ENCODE measurements at regions not wholly inside any gene's neighbourhood (a gene's known extent, or its start where the extent isn't known, plus 50 kb on each side); places are given as distances from the start of the nearest gene placed in this dataset.

GRCh38 chr1:208413006-208413405 lies 168.8 kb upstream of the PLXNA2 start:
- Histone ChIP-seq H3K27ac (ENCODE audit: extremely low read depth, low read depth, low read length) (no peak overlapping the region), H3K4me3 (ENCODE audit: low read depth, low read length) (no peak overlapping the region), H3K4me1 (ENCODE audit: control insufficient read depth, insufficient read depth, low read length) (no peaks in the 10 kb centered on the region), H3K9me3 (ENCODE audit: control insufficient read depth, insufficient read depth, low read depth, low read length) (no peaks in the 10 kb centered on the region), H3K36me3 (ENCODE audit: control insufficient read depth in 2 of 2, insufficient read depth in 1 of 2, low read length in 2 of 2) (no peaks in the 10 kb centered on the region)
- ChIA-PET CTCF (interaction anchor here (0.6 kb wide), 2 partner anchors 151 to 1153 kb away, joined by 3 read pairs; no protein-coding TSS in a partner anchor), POLR2A (no interaction called here)
- TF ChIP-seq ZNF133 (tag by site-specific recombination; IDR thresholded peaks at IDR 0.05) (no peak), ZNF501 (tag by site-specific recombination; IDR thresholded peaks at IDR 0.05) (no peak), ZNF280C (tag by site-specific recombination; IDR thresholded peaks at IDR 0.05) (no peak), ZNF514 (tag by site-specific recombination; IDR thresholded peaks at IDR 0.05) (no peak), ZNF112 (tag by site-specific recombination; IDR thresholded peaks at IDR 0.05) (no peak), GFI1B (tag by site-specific recombination; IDR thresholded peaks at IDR 0.05) (no peak), ZNF624 (tag by site-specific recombination; IDR thresholded peaks at IDR 0.05) (no peak), ZNF580 (tag by site-specific recombination; IDR thresholded peaks at IDR 0.05) (no peak)

GRCh38 chr1:208418667-208419066 lies 174.5 kb upstream of the PLXNA2 start:
- no peaks in the 10 kb centered on the region for H3K36me3 ChIP-seq (ENCODE audit: control insufficient read depth in 2 of 2, insufficient read depth in 1 of 2, low read length in 2 of 2)
- H3K4me3 ChIP-seq (ENCODE audit: low read depth, low read length), result no peak overlapping the region
- POLR2A ChIA-PET, result no interaction called here
- CTCF ChIA-PET, result interaction anchor here (0.7 kb wide), 1 partner anchor 92 kb away, joined by 3 read pairs; no protein-coding TSS in a partner anchor
- H3K27ac ChIP-seq (ENCODE audit: extremely low read depth, low read depth, low read length), result no peak overlapping the region
- H3K4me1 ChIP-seq (ENCODE audit: control insufficient read depth, insufficient read depth, low read length), result no peaks in the 10 kb centered on the region
- no peaks in the 10 kb centered on the region for H3K9me3 ChIP-seq (ENCODE audit: control insufficient read depth, insufficient read depth, low read depth, low read length)
- TF ChIP-seq ZNF473 (tag by site-specific recombination; IDR thresholded peaks at IDR 0.05), result no peak
- TF ChIP-seq ZNF280D (tag by site-specific recombination; IDR thresholded peaks at IDR 0.05), result no peak
- TF ChIP-seq SP7 (tag by site-specific recombination; IDR thresholded peaks at IDR 0.05), result no peak
- no peak for TF ChIP-seq ZEB2 (tag by site-specific recombination; IDR thresholded peaks at IDR 0.05)
- no peak for TF ChIP-seq HIC1 (tag by site-specific recombination; IDR thresholded peaks at IDR 0.05)
- TF ChIP-seq ZNF692 (tag by site-specific recombination; IDR thresholded peaks at IDR 0.05), result no peak
- no peak for TF ChIP-seq GLI4 (tag by site-specific recombination; IDR thresholded peaks at IDR 0.05)
- TF ChIP-seq ZNF366 (tag by site-specific recombination; conservative IDR thresholded peaks at IDR 0.05), result no peak
- no peak for TF ChIP-seq ZNF776 (tag by site-specific recombination; IDR thresholded peaks at IDR 0.05; ENCODE audit: borderline replicate concordance)
- no peak for TF ChIP-seq PBX3 (CRISPR knock-in tag; IDR thresholded peaks at IDR 0.05)
- no peak for TF ChIP-seq ZNF112 (tag by site-specific recombination; IDR thresholded peaks at IDR 0.05)
- TF ChIP-seq ZSCAN4 (tag by site-specific recombination; IDR thresholded peaks at IDR 0.05), result no peak
- no peak for TF ChIP-seq ZNF777 (tag by site-specific recombination; IDR thresholded peaks at IDR 0.05; ENCODE audit: borderline replicate concordance)
- no peak for TF ChIP-seq ZIC2 (tag by site-specific recombination; IDR thresholded peaks at IDR 0.05)
- no peak for TF ChIP-seq GLIS1 (tag by site-specific recombination; IDR thresholded peaks at IDR 0.05)
